ENCODE measurements at regions not wholly inside any gene's neighbourhood (a gene's known extent, or its start where the extent isn't known, plus 50 kb on each side); places are given as distances from the start of the nearest gene placed in this dataset.

- TF ChIP-seq CTCF (IDR thresholded peaks at IDR 0.05; ENCODE audit: insufficient read depth, low read length) (no peak), POLR2AphosphoS5 (IDR thresholded peaks at IDR 0.05; ENCODE audit: low read depth) (no peak)
Observed at GRCh38 chr5:159837860-159838259, 78.4 kb upstream of the ADRA1B start.
